ENCODE measurements at regions not wholly inside any gene's neighbourhood (a gene's known extent, or its start where the extent isn't known, plus 50 kb on each side); places are given as distances from the start of the nearest gene placed in this dataset.

DNA sequence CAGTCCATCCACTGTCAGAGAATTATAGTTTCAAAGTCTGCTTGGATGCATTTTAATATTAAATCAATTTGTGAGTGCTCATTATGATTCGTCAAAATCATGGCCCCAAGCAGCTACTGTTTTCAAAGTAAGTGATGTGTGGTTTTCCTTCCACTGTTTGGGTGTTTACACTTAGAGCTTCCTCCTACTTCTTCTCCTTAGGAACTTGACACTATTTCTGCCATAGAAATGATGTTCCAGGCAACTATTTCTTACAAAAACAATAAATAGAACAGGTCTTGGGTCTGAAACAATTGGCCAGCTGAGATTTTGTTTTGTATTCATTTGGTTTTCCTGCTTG lies 132.8 kb upstream of the RAI14 start:
- Histone ChIP-seq H3K4me3 (ENCODE audit: low read depth, low read length) (no peak overlapping the region), H3K27me3 (ENCODE audit: control insufficient read depth, insufficient read depth, low read length) (no peaks in the 10 kb centered on the region), H3K36me3 (ENCODE audit: control insufficient read depth, insufficient read depth, low read length) (no peaks in the 10 kb centered on the region)
- no peak for DNase-seq (ENCODE audit: low read depth)
- ChIA-PET POLR2A (interaction anchor here (0.6 to 1.2 kb wide), 2 partner anchors 10 to 390 kb away, joined by 3 to 5 read pairs; no protein-coding TSS in a partner anchor), CTCF (interaction anchor here (0.7 to 4.2 kb wide), 29 partner anchors 10 to 380 kb away, joined by 3 to 33 read pairs (median 4); partner anchors contain the start of gene RAI14)
- TF ChIP-seq, protein P1, sequence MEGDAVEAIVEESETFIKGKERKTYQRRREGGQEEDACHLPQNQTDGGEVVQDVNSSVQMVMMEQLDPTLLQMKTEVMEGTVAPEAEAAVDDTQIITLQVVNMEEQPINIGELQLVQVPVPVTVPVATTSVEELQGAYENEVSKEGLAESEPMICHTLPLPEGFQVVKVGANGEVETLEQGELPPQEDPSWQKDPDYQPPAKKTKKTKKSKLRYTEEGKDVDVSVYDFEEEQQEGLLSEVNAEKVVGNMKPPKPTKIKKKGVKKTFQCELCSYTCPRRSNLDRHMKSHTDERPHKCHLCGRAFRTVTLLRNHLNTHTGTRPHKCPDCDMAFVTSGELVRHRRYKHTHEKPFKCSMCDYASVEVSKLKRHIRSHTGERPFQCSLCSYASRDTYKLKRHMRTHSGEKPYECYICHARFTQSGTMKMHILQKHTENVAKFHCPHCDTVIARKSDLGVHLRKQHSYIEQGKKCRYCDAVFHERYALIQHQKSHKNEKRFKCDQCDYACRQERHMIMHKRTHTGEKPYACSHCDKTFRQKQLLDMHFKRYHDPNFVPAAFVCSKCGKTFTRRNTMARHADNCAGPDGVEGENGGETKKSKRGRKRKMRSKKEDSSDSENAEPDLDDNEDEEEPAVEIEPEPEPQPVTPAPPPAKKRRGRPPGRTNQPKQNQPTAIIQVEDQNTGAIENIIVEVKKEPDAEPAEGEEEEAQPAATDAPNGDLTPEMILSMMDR (IDR thresholded peaks at IDR 0.05; ENCODE audit: insufficient read depth, low read depth, low read length): no peak

DNA sequence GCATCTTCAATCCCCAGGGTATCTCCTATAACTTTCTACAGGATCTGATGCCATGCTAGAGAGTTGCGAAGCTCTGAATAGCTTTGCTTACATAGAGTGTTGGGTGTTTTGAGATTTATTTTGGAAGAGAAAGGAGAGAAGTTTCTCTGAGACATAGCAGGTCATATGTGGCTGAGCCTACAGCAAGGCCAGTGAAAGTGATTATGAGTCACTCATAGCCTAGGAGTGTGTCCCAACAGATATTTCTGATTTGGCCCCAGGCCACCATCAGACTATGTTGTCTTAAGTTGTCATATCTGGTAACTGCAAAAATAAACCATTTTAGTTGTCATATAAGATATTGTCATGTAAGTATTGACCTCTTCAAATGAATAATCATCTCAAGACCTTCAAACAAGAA lies 132.0 kb upstream of the RAI14 start:
- DNase-seq (ENCODE audit: low read depth): no peak
- H3K4me3 ChIP-seq (ENCODE audit: low read depth, low read length): no peak overlapping the region
- H3K36me3 ChIP-seq (ENCODE audit: control insufficient read depth, insufficient read depth, low read length): no peaks in the 10 kb centered on the region
- POLR2A ChIA-PET: interaction anchor here (0.6 to 1.2 kb wide), 2 partner anchors 9 to 389 kb away, joined by 3 to 5 read pairs; no protein-coding TSS in a partner anchor
- TF ChIP-seq, protein P1 (IDR thresholded peaks at IDR 0.05; ENCODE audit: insufficient read depth, low read depth, low read length): no peak
- CTCF ChIA-PET: interaction anchor here (0.6 to 4.2 kb wide), 20 partner anchors 9 to 379 kb away, joined by 3 to 33 read pairs (median 7); partner anchors contain the start of gene RAI14
- H3K27me3 ChIP-seq (ENCODE audit: control insufficient read depth, insufficient read depth, low read length): no peaks in the 10 kb centered on the region

DNA sequence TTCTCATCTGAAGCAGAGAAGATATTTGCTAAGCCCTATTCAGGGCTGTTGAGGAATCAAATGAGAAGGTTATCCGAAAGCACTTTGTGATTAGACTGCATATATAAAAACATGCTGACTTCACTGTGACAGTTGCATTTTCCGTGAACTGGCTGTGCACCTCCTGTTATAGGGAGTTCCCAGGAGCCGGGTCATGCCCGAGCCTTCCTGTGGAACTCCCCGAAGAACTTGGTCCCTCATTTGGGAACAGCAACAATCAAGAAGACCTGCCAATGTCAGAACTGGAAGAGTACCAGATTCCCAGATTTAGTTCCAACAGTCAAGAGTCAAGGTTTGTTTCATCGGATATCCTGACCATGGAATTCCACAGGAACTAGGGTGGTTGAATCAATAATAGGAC lies 130.4 kb upstream of the RAI14 start:
- POLR2A ChIA-PET: no interaction called here
- no peak for DNase-seq (ENCODE audit: low read depth)
- Histone ChIP-seq H3K27me3 (ENCODE audit: control insufficient read depth, insufficient read depth, low read length) (no peaks in the 10 kb centered on the region), H3K4me3 (ENCODE audit: low read depth, low read length) (no peak overlapping the region), H3K36me3 (ENCODE audit: control insufficient read depth, insufficient read depth, low read length) (no peaks in the 10 kb centered on the region)
- CTCF ChIA-PET: no interaction called here
- TF ChIP-seq, protein P1 (IDR thresholded peaks at IDR 0.05; ENCODE audit: insufficient read depth, low read depth, low read length): no peak

DNA sequence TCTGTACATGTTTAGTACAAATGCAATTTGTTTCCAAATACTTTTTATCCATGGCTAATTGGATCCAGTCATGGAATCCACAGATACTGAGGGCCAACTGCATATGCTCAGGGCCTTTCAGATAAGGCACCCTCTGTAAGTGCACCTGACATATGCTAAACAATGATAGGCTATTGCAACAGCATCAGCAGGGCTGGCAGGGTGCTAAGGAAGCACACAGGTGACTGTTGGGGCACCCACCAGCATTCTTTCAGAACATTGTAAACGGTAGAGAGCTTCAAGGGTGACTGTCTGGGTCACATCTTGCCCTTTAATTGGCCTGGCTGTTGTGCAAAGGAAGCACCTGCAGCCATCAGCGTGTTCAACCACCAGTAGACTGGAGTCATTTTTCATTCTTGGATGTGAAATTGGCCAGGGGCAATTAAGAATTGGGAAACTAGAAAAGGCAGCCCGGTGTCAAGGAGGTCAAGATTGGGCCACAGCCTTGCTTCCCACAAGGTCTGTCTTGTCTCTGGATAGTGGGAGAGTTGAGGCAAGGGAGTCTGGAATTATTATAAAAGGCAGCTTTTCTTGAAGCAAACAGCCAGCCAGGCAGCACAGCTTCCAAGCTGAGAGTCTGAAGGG lies 129.3 kb upstream of the RAI14 start:
- CTCF ChIA-PET: interaction anchor here (0.6 kb wide), 1 partner anchor 377 kb away, joined by 3 read pairs; no protein-coding TSS in a partner anchor
- no peaks in the 10 kb centered on the region for H3K36me3 ChIP-seq (ENCODE audit: control insufficient read depth, insufficient read depth, low read length)
- no peaks in the 10 kb centered on the region for H3K27me3 ChIP-seq (ENCODE audit: control insufficient read depth, insufficient read depth, low read length)
- TF ChIP-seq, protein P1 (IDR thresholded peaks at IDR 0.05; ENCODE audit: insufficient read depth, low read depth, low read length): no peak
- H3K4me3 ChIP-seq (ENCODE audit: low read depth, low read length): no peak overlapping the region
- no peak for DNase-seq (ENCODE audit: low read depth)
- POLR2A ChIA-PET: no interaction called here

DNA sequence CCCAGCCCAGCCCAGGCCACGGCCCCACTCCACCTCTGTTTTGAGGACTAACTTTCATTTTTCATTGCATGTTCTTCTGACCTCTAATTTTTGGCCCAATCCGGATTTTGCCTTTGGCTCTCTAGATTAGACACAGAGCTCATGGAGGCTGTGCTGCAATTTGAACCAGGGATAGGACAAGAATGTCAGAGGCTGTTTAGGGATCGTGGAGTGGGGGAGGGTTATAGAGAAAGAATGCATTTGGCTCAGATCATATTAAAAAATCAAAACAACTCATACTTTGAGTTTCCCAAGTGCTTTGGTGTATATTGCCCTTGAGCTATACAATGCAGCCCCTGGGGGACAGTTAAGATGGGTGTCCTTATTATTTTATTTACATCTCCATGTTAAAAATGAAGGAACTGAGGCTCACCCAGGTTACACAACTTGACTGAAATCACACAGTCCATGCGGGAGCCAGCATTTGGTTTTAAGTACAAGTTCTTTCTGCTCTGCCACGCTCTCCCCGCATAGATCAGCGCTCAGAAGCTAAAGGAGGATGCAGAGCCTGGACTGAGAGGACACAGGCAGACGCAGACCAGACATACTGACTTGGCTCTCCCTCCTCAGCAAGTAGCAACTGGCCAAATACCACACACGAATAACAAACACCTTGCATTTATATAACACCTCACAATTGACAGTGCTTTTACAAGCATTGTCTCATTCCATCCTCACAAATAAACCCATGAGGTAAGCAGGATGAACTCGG lies 126.4 kb upstream of the RAI14 start:
- H3K4me3 ChIP-seq (ENCODE audit: low read depth, low read length): no peak overlapping the region
- ChIA-PET CTCF (interaction anchor here (0.8 kb wide), 1 partner anchor 198 kb away, joined by 3 read pairs; no protein-coding TSS in a partner anchor), POLR2A (interaction anchor here (0.7 kb wide), 1 partner anchor 383 kb away, joined by 4 read pairs; no protein-coding TSS in a partner anchor)
- no peaks in the 10 kb centered on the region for H3K27me3 ChIP-seq (ENCODE audit: control insufficient read depth, insufficient read depth, low read length)
- H3K36me3 ChIP-seq (ENCODE audit: control insufficient read depth, insufficient read depth, low read length): no peaks in the 10 kb centered on the region
- DNase-seq (ENCODE audit: low read depth): no peak
- TF ChIP-seq, protein P1 (IDR thresholded peaks at IDR 0.05; ENCODE audit: insufficient read depth, low read depth, low read length): no peak

Data from BJ (cell line).